ENCODE measurements at regions not wholly inside any gene's neighbourhood (a gene's known extent, or its start where the extent isn't known, plus 50 kb on each side); places are given as distances from the start of the nearest gene placed in this dataset.

- TF ChIP-seq POLR2A (IDR thresholded peaks at IDR 0.05; ENCODE audit: low read length): no peak
- no peak for TF ChIP-seq GATA1 (IDR thresholded peaks at IDR 0.05; ENCODE audit: low read depth, low read length)
These were observed 908.9 kb downstream of the TUSC7 start for GRCh38 chr3:117618462-117618861.
